HCT116 (cell line): ENCODE measurements at regions not wholly inside any gene's neighbourhood (a gene's known extent, or its start where the extent isn't known, plus 50 kb on each side); places are given as distances from the start of the nearest gene placed in this dataset.

ENCODE experiments used
- ATAC-seq: fragments of 200-7000 bp; cut with Tn5 transposase; 2 replicates; pipeline ENCODE4 v1.9.1; 2020; ENCODE audit warnings: mild to moderate bottlenecking, moderate library complexity
- BruUV-seq: library from RNA; stranded (reverse); fragments of 400-500 nt; replicated peaks from 2 replicates; lab custom pipeline; 2021; lab: Mats Ljungman, UMichigan
- CTCF ChIA-PET: fragments of 300-600 bp; sonication (Branson Sonifier 250); formaldehyde crosslinking; loops from one replicate; lab custom pipeline; 2021; ENCODE audit warnings: antibody characterized with exemption; lab: Charles Lee
- POLR2A ChIA-PET: fragments of 300-600, 350-600 bp; sonication (Branson Sonifier 250); formaldehyde crosslinking; loops from one replicate; lab custom pipeline; 2021; ENCODE audit warnings: antibody characterized with exemption; lab: Charles Lee
- RAD21 ChIA-PET, 2 experiments: fragments of 300-600 bp; sonication (Branson Sonifier 250); formaldehyde crosslinking; loops; one replicate each; lab custom pipeline; 2023; ENCODE audit warnings: low total read pairs in 2 of 2; ENCODE audit not compliant: uncharacterized antibody in 2 of 2, unreplicated experiment in 2 of 2, low non-redundant PET in 1 of 2; lab: Charles Lee
- DNase-seq: peaks from one replicate; pipeline ENCODE4 v3.0.0-alpha.2; 2010; ENCODE audit warnings: low read depth, low spot score
- H2AFZ ChIP-seq: fragments of 200-600 bp; shearing (Covaris generic), sonication (generic); 2 replicates; pipeline ENCODE4 v1.6.1; 2017; ENCODE audit warnings: low read depth, mixed run types, mixed read lengths, antibody characterized with exemption, low read length; ENCODE audit not compliant: poor library complexity, severe bottlenecking
- H3K27ac ChIP-seq: 2 replicates; pipeline ENCODE4 v1.5.1; 2012; ENCODE audit warnings: low read depth, low read length
- H3K27me3 ChIP-seq: fragments of 200-600 bp; sonication (generic); 2 replicates; pipeline ENCODE4 v1.6.1; 2016; ENCODE audit warnings: mixed run types, low read length, mixed read lengths; ENCODE audit not compliant: insufficient read depth
- H3K36me3 ChIP-seq, 2 experiments: fragments of 200-500 bp in 1 of 2; fragments of 200-600 bp in 1 of 2; sonication (Bioruptor generic) in 1 of 2; sonication (generic) in 1 of 2; 2 replicates each; pipeline versions ENCODE4 v1.5.1 to v1.6.1; 2014 to 2016; ENCODE audit warnings: low read length in 2 of 2, inconsistent platforms in 1 of 2, mixed read lengths in 1 of 2, mixed run types in 1 of 2; ENCODE audit not compliant: insufficient read depth in 2 of 2, control insufficient read depth in 1 of 2
- H3K4me1 ChIP-seq, 2 experiments: fragments of 200-600 bp in 1 of 2; sonication (generic) in 1 of 2; 2 replicates each; pipeline versions ENCODE4 v1.5.1 to v1.6.1; 2012 to 2017; ENCODE audit warnings: low read length in 2 of 2, inconsistent platforms in 1 of 2, mild to moderate bottlenecking in 1 of 2, mixed read lengths in 1 of 2, mixed run types in 1 of 2, moderate library complexity in 1 of 2; ENCODE audit not compliant: insufficient read depth in 2 of 2, control insufficient read depth in 1 of 2
- H3K4me2 ChIP-seq: fragments of 200-600 bp; sonication (generic); 2 replicates; pipeline ENCODE4 v1.6.1; 2017; ENCODE audit warnings: mixed run types, low read length, mixed read lengths
- H3K4me3 ChIP-seq, 2 experiments: fragments of 200-600 bp in 1 of 2; sonication (generic) in 1 of 2; replicated peaks in 1 of 2; 2 replicates each; pipeline ENCODE4 v1.5.1; 2011 to 2016; ENCODE audit warnings: low read length in 2 of 2, control low read depth in 1 of 2, low read depth in 1 of 2, mild to moderate bottlenecking in 1 of 2, mixed read lengths in 1 of 2, mixed run types in 1 of 2
- H3K79me2 ChIP-seq: fragments of 200-600 bp; sonication (generic); 2 replicates; pipeline ENCODE4 v1.6.1; 2017; ENCODE audit warnings: mild to moderate bottlenecking, mixed run types, low read length, moderate library complexity, mixed read lengths; ENCODE audit not compliant: insufficient read depth
- H3K9ac ChIP-seq: fragments of 200-600 bp; sonication (generic); 2 replicates; pipeline ENCODE4 v1.6.1; 2016; ENCODE audit warnings: low read length, mixed read lengths
- H3K9me2 ChIP-seq: fragments of 200-600 bp; sonication (generic), shearing (Covaris generic); 2 replicates; pipeline ENCODE4 v1.6.1; 2017; ENCODE audit warnings: mixed run types, mild to moderate bottlenecking, moderate library complexity; ENCODE audit not compliant: insufficient read depth
- H3K9me3 ChIP-seq, 2 experiments: fragments of 200-500 bp in 1 of 2; fragments of 200-600 bp in 1 of 2; sonication (Bioruptor generic) in 1 of 2; sonication (generic) in 1 of 2; 2 replicates each; pipeline ENCODE4 v1.6.1; 2014 to 2017; ENCODE audit warnings: low read length in 2 of 2, mixed read lengths in 2 of 2, inconsistent platforms in 1 of 2, low read depth in 1 of 2, mild to moderate bottlenecking in 1 of 2, mixed run types in 1 of 2, moderate library complexity in 1 of 2; ENCODE audit not compliant: control insufficient read depth in 1 of 2, insufficient read depth in 1 of 2
- H4K20me1 ChIP-seq: fragments of 200-600 bp; sonication (generic), shearing (Covaris generic); 2 replicates; pipeline ENCODE4 v1.6.1; 2017; ENCODE audit warnings: mixed run types, mild to moderate bottlenecking, moderate library complexity; ENCODE audit not compliant: insufficient read depth
- ATF3 ChIP-seq: IDR thresholded peaks from 2 replicates; pipeline ENCODE4 v1.6.1; 2012
- CEBPB ChIP-seq: IDR thresholded peaks from 2 replicates; pipeline ENCODE4 v1.6.1; 2012; ENCODE audit warnings: low read depth
- EZH2 ChIP-seq: fragments of 200-600 bp; sonication (generic); IDR thresholded peaks from 2 replicates; pipeline ENCODE4 v1.6.1; 2017; ENCODE audit warnings: antibody characterized with exemption, mixed run types
- FOSL1 ChIP-seq: IDR thresholded peaks from 2 replicates; pipeline ENCODE4 v1.6.1; 2012; ENCODE audit warnings: low read depth
- JUND ChIP-seq: IDR thresholded peaks from 2 replicates; pipeline ENCODE4 v1.6.1; 2012
- MAX ChIP-seq: IDR thresholded peaks from 2 replicates; pipeline ENCODE4 v1.6.1; 2012
- POLR2A ChIP-seq: IDR thresholded peaks from 2 replicates; pipeline ENCODE4 v1.7.0; 2011; ENCODE audit warnings: borderline replicate concordance; ENCODE audit not compliant: insufficient read depth, insufficient read length; ENCODE audit errors: extremely low read depth
- RAD21 ChIP-seq: IDR thresholded peaks from 2 replicates; pipeline ENCODE4 v1.6.1; 2012; ENCODE audit warnings: low read depth, mild to moderate bottlenecking
- SIN3A ChIP-seq: IDR thresholded peaks from 2 replicates; pipeline ENCODE4 v1.6.1; 2012; ENCODE audit warnings: low read depth
- SP1 ChIP-seq: IDR thresholded peaks from 2 replicates; pipeline ENCODE4 v1.6.1; 2012; ENCODE audit warnings: low read depth
- ZBTB33 ChIP-seq: IDR thresholded peaks from 2 replicates; pipeline ENCODE4 v1.6.1; 2011; ENCODE audit warnings: mild to moderate bottlenecking, low read length, moderate library complexity; ENCODE audit not compliant: insufficient replicate concordance; ENCODE audit errors: extremely low read depth
- ZNF274 ChIP-seq: fragments of 200-500 bp; sonication (Bioruptor generic); IDR thresholded peaks from 2 replicates; pipeline ENCODE4 v1.6.1; 2014; ENCODE audit warnings: mild to moderate bottlenecking, low read depth, low read length, inconsistent platforms
- intact Hi-C: fragments of 100-400 bp; cut with micrococcal nuclease; formaldehyde crosslinking; loops from 2 replicates; pipeline ENCODE4 v1.10.0; 2022

- Histone ChIP-seq H3K4me2 (no peak overlapping the region), H4K20me1 (no peaks in the 10 kb centered on the region), H3K4me1 (no peaks in the 10 kb centered on the region), H3K4me3 (no peak overlapping the region), H3K9me2 (no peaks in the 10 kb centered on the region), H3K9me3 (no peaks in the 10 kb centered on the region)
- ChIA-PET RAD21 (no interaction called here), POLR2A (no interaction called here)
- no peak for ATAC-seq
- BruUV-seq = no TSS peak
- TF ChIP-seq FOSL1 = no peak
- no peak for TF ChIP-seq ZBTB33
- no peak for TF ChIP-seq ZNF274
- TF ChIP-seq JUND = no peak
- TF ChIP-seq POLR2A = no peak
- no peak for TF ChIP-seq RAD21
- TF ChIP-seq SP1 = no peak
- TF ChIP-seq MAX = no peak
- TF ChIP-seq EZH2 = no peak
- TF ChIP-seq CEBPB = no peak
- TF ChIP-seq ATF3 = no peak
- no peak for TF ChIP-seq SIN3A
- TF ChIP-seq, all 23 proteins: peak for 0
- CTCF ChIA-PET = interaction anchor here (0.7 to 0.9 kb wide), 2 partner anchors 16 to 27 kb away, joined by 3 to 5 read pairs; no protein-coding TSS in a partner anchor
- no peaks in the 10 kb centered on the region for H3K79me2 ChIP-seq
- H3K27ac ChIP-seq = no peak overlapping the region
- H3K27me3 ChIP-seq = no peaks in the 10 kb centered on the region
- intact Hi-C loops = no loop called here
- no peak overlapping the region for H3K9ac ChIP-seq
- DNase-seq = no peak
- no peak overlapping the region for H2AFZ ChIP-seq
- no peaks in the 10 kb centered on the region for H3K36me3 ChIP-seq
These were observed 187.7 kb upstream of the USP24 start for GRCh38 chr1:55402671-55403464.
